ENCODE measurements at regions not wholly inside any gene's neighbourhood (a gene's known extent, or its start where the extent isn't known, plus 50 kb on each side); places are given as distances from the start of the nearest gene placed in this dataset.

GRCh38 chr5:17696627-17697026 is 62.4 kb downstream of the TAF11L14 start:
- TF ChIP-seq ESRRG (CRISPR knock-in tag; IDR thresholded peaks at IDR 0.05), result no peak
- TF ChIP-seq ZFP30 (CRISPR knock-in tag; IDR thresholded peaks at IDR 0.05), result no peak
- TF ChIP-seq TSHZ2 (CRISPR knock-in tag; IDR thresholded peaks at IDR 0.05), result no peak
- no peak for TF ChIP-seq ZC3H10 (CRISPR knock-in tag; IDR thresholded peaks at IDR 0.05)
- TF ChIP-seq GLIS3 (CRISPR knock-in tag; IDR thresholded peaks at IDR 0.05), result no peak
- no peak for TF ChIP-seq TOX (CRISPR knock-in tag; IDR thresholded peaks at IDR 0.05; ENCODE audit: borderline replicate concordance)
- no peak for TF ChIP-seq OSR1 (CRISPR knock-in tag; IDR thresholded peaks at IDR 0.05)
- TF ChIP-seq PATZ1 (CRISPR knock-in tag; IDR thresholded peaks at IDR 0.05; ENCODE audit: borderline replicate concordance), result no peak
- no peak for ATAC-seq

GRCh38 chr5:17697671-17698070 is 63.4 kb downstream of the TAF11L14 start:
- no peak for ATAC-seq
- TF ChIP-seq GLIS3 (CRISPR knock-in tag; IDR thresholded peaks at IDR 0.05), result no peak
- TF ChIP-seq CSRNP3 (CRISPR knock-in tag; IDR thresholded peaks at IDR 0.05), result no peak
- no peak for TF ChIP-seq SNAI2 (CRISPR knock-in tag; IDR thresholded peaks at IDR 0.05)
- no peak for TF ChIP-seq OSR1 (CRISPR knock-in tag; IDR thresholded peaks at IDR 0.05)
- no peak for TF ChIP-seq ZNF8 (CRISPR knock-in tag; IDR thresholded peaks at IDR 0.05)
- TF ChIP-seq TOX (CRISPR knock-in tag; IDR thresholded peaks at IDR 0.05; ENCODE audit: borderline replicate concordance), result no peak
- TF ChIP-seq PATZ1 (CRISPR knock-in tag; IDR thresholded peaks at IDR 0.05; ENCODE audit: borderline replicate concordance), result no peak
- no peak for TF ChIP-seq ZFP3 (CRISPR knock-in tag; IDR thresholded peaks at IDR 0.05)
- TF ChIP-seq CSDC2 (CRISPR knock-in tag; IDR thresholded peaks at IDR 0.05), result no peak

- TF ChIP-seq ESRRG (CRISPR knock-in tag; IDR thresholded peaks at IDR 0.05) (no peak), CREB5 (CRISPR knock-in tag; IDR thresholded peaks at IDR 0.05; ENCODE audit: low read depth) (no peak), ZNF70 (CRISPR knock-in tag; IDR thresholded peaks at IDR 0.05) (no peak), SNAI2 (CRISPR knock-in tag; IDR thresholded peaks at IDR 0.05) (no peak), BACH2 (CRISPR knock-in tag; IDR thresholded peaks at IDR 0.05; ENCODE audit: borderline replicate concordance) (no peak), POU6F1 (CRISPR knock-in tag; IDR thresholded peaks at IDR 0.05; ENCODE audit: borderline replicate concordance, low read depth) (no peak), ZNF8 (CRISPR knock-in tag; IDR thresholded peaks at IDR 0.05) (no peak)
- ATAC-seq, result no peak
Measured at GRCh38 chr5:17709011-17709710, 74.9 kb downstream of the TAF11L14 start.
